PC-9 (cell line): ENCODE measurements at regions not wholly inside any gene's neighbourhood (a gene's known extent, or its start where the extent isn't known, plus 50 kb on each side); places are given as distances from the start of the nearest gene placed in this dataset.

Experiments used
- BruUV-seq: library from RNA; stranded (reverse); fragments of 400-500 nt; replicated peaks from 2 replicates; lab custom pipeline; 2021; lab: Mats Ljungman, UMichigan
- CTCF ChIA-PET: fragments of 300-600 bp; sonication (Branson Sonifier 250); formaldehyde crosslinking; loops from one replicate; lab custom pipeline; 2022; ENCODE audit warnings: antibody characterized with exemption; lab: Charles Lee
- POLR2A ChIA-PET: fragments of 300-600 bp; sonication (Branson Sonifier 250); formaldehyde crosslinking; loops from one replicate; lab custom pipeline; 2022; ENCODE audit warnings: antibody characterized with exemption; ENCODE audit not compliant: unreplicated experiment; lab: Charles Lee
- DNase-seq, 2 experiments: peaks; one replicate each; pipeline versions ENCODE4 v3.0.0 to v3.0.0-alpha.2; 2015 to 2022; ENCODE audit warnings: mixed read lengths in 1 of 2
- H2AFZ ChIP-seq: fragments of 200-600 bp; sonication (generic); 2 replicates; pipeline ENCODE4 v1.8.1; 2017; ENCODE audit warnings: antibody characterized with exemption
- H3F3A ChIP-seq: fragments of 200-600 bp; sonication (generic); 2 replicates; pipeline ENCODE4 v1.8.1; 2017; ENCODE audit warnings: antibody characterized with exemption, mild to moderate bottlenecking, low read depth; ENCODE audit not compliant: insufficient read depth
- H3K27ac ChIP-seq: fragments of 200-600 bp; sonication (generic); 2 replicates; pipeline ENCODE4 v1.6.1; 2016; ENCODE audit warnings: mixed run types
- H3K27me3 ChIP-seq: fragments of 200-600 bp; sonication (generic); 2 replicates; pipeline ENCODE4 v1.6.1; 2016; ENCODE audit warnings: low read depth, mixed run types; ENCODE audit not compliant: insufficient read depth
- H3K36me3 ChIP-seq: fragments of 200-600 bp; sonication (generic); 2 replicates; pipeline ENCODE4 v1.6.1; 2016; ENCODE audit warnings: low read depth, mixed run types
- H3K4me1 ChIP-seq: fragments of 200-600 bp; sonication (generic); replicated peaks from 2 replicates; pipeline ENCODE4 v1.6.1; 2016; ENCODE audit warnings: mixed run types; ENCODE audit not compliant: insufficient read depth
- H3K4me2 ChIP-seq: fragments of 200-600 bp; sonication (generic); 2 replicates; pipeline ENCODE4 v1.6.1; 2017; ENCODE audit warnings: mixed run types
- H3K4me3 ChIP-seq: fragments of 200-600 bp; sonication (generic); 2 replicates; pipeline ENCODE4 v1.6.1; 2016; ENCODE audit warnings: mixed run types
- H3K79me2 ChIP-seq: fragments of 200-600 bp; sonication (generic); 2 replicates; pipeline ENCODE4 v1.6.1; 2017; ENCODE audit warnings: low read depth, mixed run types
- H3K9me2 ChIP-seq: fragments of 200-600 bp; sonication (generic); 2 replicates; pipeline ENCODE4 v1.8.1; 2017; ENCODE audit warnings: mild to moderate bottlenecking; ENCODE audit not compliant: insufficient read depth
- H3K9me3 ChIP-seq: fragments of 200-600 bp; sonication (generic); 2 replicates; pipeline ENCODE4 v1.8.1; 2016; ENCODE audit warnings: low read depth; ENCODE audit not compliant: insufficient read depth
- H4K20me1 ChIP-seq: fragments of 200-600 bp; sonication (generic); 2 replicates; pipeline ENCODE4 v1.8.1; 2017; ENCODE audit not compliant: insufficient read depth
- EZH2 ChIP-seq: fragments of 200-600 bp; sonication (generic); IDR thresholded peaks from 2 replicates; pipeline ENCODE4 v1.8.0; 2017; ENCODE audit warnings: antibody characterized with exemption, low read depth
- intact Hi-C: fragments of 100-400 bp; cut with micrococcal nuclease; formaldehyde crosslinking; loops from one replicate; pipeline ENCODE4 v1.10.0; 2022; ENCODE audit not compliant: unreplicated experiment
- TF ChIP-seq, protein P1 (sequence below): fragments of 200-600 bp; sonication (generic); conservative IDR thresholded peaks from 2 replicates; pipeline ENCODE4 v1.6.1; 2017; ENCODE audit warnings: mixed run types, antibody characterized with exemption, mild to moderate bottlenecking, moderate library complexity

DNA sequence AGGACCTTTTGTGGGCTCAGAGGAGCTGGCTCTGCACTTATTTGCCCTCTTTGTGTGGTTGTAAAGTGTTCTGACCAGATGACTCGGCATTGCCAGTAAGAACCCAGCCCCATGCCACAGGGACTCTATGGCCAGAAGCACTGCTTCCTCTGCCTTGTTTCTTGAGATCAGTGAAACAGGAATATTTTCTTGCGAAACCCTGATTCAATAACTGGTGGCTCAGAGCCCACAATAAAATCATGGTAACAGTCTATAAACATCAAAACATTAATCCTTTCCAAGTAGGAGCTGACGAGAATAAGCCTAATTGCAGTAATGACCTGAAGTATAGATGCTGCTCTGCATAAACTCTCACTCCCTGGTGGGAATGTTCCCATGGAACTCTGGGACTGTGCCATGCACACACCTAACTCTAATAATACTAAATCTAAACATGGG is 344.3 kb downstream of the ZNF608 start:
- Histone ChIP-seq H3K27ac (peak overlapping the region; percentile 94), H3K79me2 (no peaks in the 10 kb centered on the region), H3K4me1 (peaks cover 38% of the 10 kb centered on the region), H3K9me3 (peaks cover 4% of the 10 kb centered on the region; the same call in 1 of the 2 replicates), H4K20me1 (no peaks in the 10 kb centered on the region), H3K4me2 (peak overlapping the region; percentile 63), H3K36me3 (no peaks in the 10 kb centered on the region), H2AFZ (peak overlapping the region; percentile 68), H3K9me2 (no peaks in the 10 kb centered on the region; the same call in 1 of the 2 replicates), H3K4me3 (peak overlapping the region; percentile 34; the same call in 1 of the 2 replicates), H3K27me3 (no peaks in the 10 kb centered on the region), H3F3A (peaks cover 32% of the 10 kb centered on the region; the same call in 1 of the 2 replicates)
- ChIA-PET POLR2A (interaction anchor here (0.7 kb wide), 1 partner anchor 43 kb away, joined by 4 read pairs; no protein-coding TSS in a partner anchor), CTCF (no interaction called here)
- peak; percentile 59 to 97 for DNase-seq
- intact Hi-C loops, result loop anchor here (5.0 kb wide), 2 partner anchors 260 to 340 kb away; no protein-coding TSS in a partner anchor
- no peak for TF ChIP-seq EZH2
- TF ChIP-seq, protein P1, sequence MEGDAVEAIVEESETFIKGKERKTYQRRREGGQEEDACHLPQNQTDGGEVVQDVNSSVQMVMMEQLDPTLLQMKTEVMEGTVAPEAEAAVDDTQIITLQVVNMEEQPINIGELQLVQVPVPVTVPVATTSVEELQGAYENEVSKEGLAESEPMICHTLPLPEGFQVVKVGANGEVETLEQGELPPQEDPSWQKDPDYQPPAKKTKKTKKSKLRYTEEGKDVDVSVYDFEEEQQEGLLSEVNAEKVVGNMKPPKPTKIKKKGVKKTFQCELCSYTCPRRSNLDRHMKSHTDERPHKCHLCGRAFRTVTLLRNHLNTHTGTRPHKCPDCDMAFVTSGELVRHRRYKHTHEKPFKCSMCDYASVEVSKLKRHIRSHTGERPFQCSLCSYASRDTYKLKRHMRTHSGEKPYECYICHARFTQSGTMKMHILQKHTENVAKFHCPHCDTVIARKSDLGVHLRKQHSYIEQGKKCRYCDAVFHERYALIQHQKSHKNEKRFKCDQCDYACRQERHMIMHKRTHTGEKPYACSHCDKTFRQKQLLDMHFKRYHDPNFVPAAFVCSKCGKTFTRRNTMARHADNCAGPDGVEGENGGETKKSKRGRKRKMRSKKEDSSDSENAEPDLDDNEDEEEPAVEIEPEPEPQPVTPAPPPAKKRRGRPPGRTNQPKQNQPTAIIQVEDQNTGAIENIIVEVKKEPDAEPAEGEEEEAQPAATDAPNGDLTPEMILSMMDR, result no peak
- BruUV-seq, result no TSS peak

DNA sequence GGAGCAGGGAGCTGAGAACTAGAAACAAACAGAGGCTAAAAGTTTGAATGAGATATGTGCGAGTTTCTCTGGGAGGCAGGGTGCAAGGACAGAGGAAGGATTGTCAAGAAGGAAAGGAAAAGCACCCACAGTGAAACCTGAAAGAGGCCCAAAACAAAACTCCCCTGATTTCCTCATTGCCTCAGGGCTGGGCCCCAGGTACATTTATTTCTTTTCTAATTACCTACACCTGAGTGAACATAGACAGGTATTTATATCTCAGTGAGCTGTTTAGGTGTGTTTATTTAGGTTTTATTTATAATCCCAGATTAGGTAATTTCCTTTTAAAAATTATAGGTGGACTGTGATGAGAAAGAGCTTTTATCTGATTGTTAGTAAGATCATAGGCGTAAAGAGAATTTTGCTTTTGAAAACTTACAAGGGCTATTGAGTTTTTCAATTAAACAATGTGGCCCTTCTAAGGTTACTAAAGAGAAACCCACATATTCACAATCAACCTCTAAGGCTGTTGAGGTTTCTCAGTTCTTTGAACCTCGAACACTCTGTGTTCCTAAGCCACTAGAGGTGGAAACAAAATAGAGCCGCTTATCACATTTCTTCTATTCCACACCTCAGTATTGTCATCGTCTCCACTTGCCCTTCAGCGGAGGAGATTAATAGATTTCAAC is 344.8 kb downstream of the ZNF608 start:
- ChIA-PET CTCF (no interaction called here), POLR2A (interaction anchor here (0.6 kb wide), 1 partner anchor 520 kb away, joined by 3 read pairs; no protein-coding TSS in a partner anchor)
- H3K4me2 ChIP-seq, result peak overlapping the region; percentile 63
- no peaks in the 10 kb centered on the region for H3K36me3 ChIP-seq
- peak; percentile 12 to 78 for DNase-seq
- peaks cover 32% of the 10 kb centered on the region; the same call in 1 of the 2 replicates for H3F3A ChIP-seq
- peaks cover 38% of the 10 kb centered on the region for H3K4me1 ChIP-seq
- peak overlapping the region; percentile 68 for H2AFZ ChIP-seq
- no peaks in the 10 kb centered on the region; the same call in 1 of the 2 replicates for H3K9me2 ChIP-seq
- BruUV-seq, result no TSS peak
- peak overlapping the region; percentile 94 for H3K27ac ChIP-seq
- H3K4me3 ChIP-seq, result peak overlapping the region; percentile 34; the same call in 1 of the 2 replicates
- TF ChIP-seq, protein P1, result no peak
- no peak for TF ChIP-seq EZH2
- no peaks in the 10 kb centered on the region for H4K20me1 ChIP-seq
- H3K27me3 ChIP-seq, result no peaks in the 10 kb centered on the region
- H3K9me3 ChIP-seq, result peaks cover 4% of the 10 kb centered on the region; the same call in 1 of the 2 replicates
- intact Hi-C loops, result loop anchor here (5.0 kb wide), 2 partner anchors 261 to 341 kb away; no protein-coding TSS in a partner anchor
- H3K79me2 ChIP-seq, result no peaks in the 10 kb centered on the region

DNA sequence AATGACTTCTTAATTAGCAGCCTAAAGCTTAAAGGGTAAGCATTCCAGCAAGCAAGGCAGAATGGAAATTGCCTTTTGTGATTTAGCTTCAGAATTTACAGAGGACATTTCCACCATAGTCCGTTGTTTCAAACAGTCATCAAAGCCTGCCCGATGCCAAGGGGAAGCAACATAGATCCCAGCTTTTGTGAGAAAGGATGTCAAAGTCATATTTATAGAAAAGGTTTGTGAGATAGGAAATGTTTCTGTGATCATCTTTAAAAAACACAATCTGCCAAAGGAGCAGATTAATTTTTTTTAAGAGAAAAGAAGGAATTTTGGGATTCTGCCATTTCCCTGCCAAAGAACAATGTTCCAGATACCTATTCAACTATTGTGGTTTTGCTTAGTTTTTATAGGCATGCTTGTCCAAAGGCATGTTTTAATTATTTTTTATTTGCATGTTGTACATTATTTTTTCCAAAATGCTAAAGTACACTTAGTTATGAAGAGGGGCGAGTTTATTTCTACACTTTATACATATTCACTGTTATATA is 346.9 kb downstream of the ZNF608 start:
- Histone ChIP-seq H3K27ac (no peak overlapping the region), H3K9me2 (no peaks in the 10 kb centered on the region; the same call in 1 of the 2 replicates), H3K4me1 (peaks cover 38% of the 10 kb centered on the region), H3F3A (peaks cover 32% of the 10 kb centered on the region; the same call in 1 of the 2 replicates), H3K36me3 (no peaks in the 10 kb centered on the region), H3K27me3 (no peaks in the 10 kb centered on the region), H2AFZ (no peak overlapping the region), H3K9me3 (0 out of 2 replicates have a peak, but pooled peaks cover 4% of the 10 kb centered on the region), H3K4me3 (no peak overlapping the region), H3K79me2 (no peaks in the 10 kb centered on the region), H3K4me2 (no peak overlapping the region), H4K20me1 (no peaks in the 10 kb centered on the region)
- no peak for DNase-seq
- ChIA-PET POLR2A (no interaction called here), CTCF (no interaction called here)
- intact Hi-C loops, result no loop called here
- no peak for TF ChIP-seq EZH2
- TF ChIP-seq, protein P1, result no peak
- BruUV-seq, result no TSS peak
